PFSK-1 (cell line): ENCODE measurements at regions not wholly inside any gene's neighbourhood (a gene's known extent, or its start where the extent isn't known, plus 50 kb on each side); places are given as distances from the start of the nearest gene placed in this dataset.

Experiments
- FOXP2 ChIP-seq: optimal IDR thresholded peaks from 2 replicates; pipeline ENCODE3; 2011; ENCODE audit warnings: borderline replicate concordance, control low read depth, inconsistent platforms; ENCODE audit not compliant: insufficient read depth; ENCODE audit errors: extremely low read length, extremely low read depth
- POLR2AphosphoS5 ChIP-seq: IDR thresholded peaks from 2 replicates; pipeline ENCODE4 v1.6.1; 2012; ENCODE audit warnings: low read depth, mild to moderate bottlenecking, control low read depth, low read length, moderate library complexity
- REST ChIP-seq, 2 experiments: IDR thresholded peaks; 2 replicates each; pipeline versions ENCODE4 v1.6.1 to v1.8.0; 2011 to 2012; ENCODE audit warnings: low read depth in 2 of 2, low read length in 2 of 2, control low read depth in 1 of 2, inconsistent platforms in 1 of 2, mild to moderate bottlenecking in 1 of 2, moderate library complexity in 1 of 2; ENCODE audit not compliant: insufficient read depth in 1 of 2
- SIN3A ChIP-seq: IDR thresholded peaks from 2 replicates; pipeline ENCODE4 v1.6.1; 2012; ENCODE audit warnings: mild to moderate bottlenecking, low read length, moderate library complexity, borderline replicate concordance; ENCODE audit not compliant: insufficient read depth
- TAF1 ChIP-seq: IDR thresholded peaks from 2 replicates; pipeline ENCODE4 v1.6.1; 2012; ENCODE audit warnings: low read length, control low read depth, borderline replicate concordance; ENCODE audit not compliant: insufficient read depth

- TF ChIP-seq TAF1 = no peak
- TF ChIP-seq REST (IDR thresholded peaks at IDR 0.05; ENCODE audit: insufficient read depth in 1 of 2, low read depth in 2 of 2, low read length in 2 of 2) = no peak
- TF ChIP-seq POLR2AphosphoS5 = no peak
- TF ChIP-seq SIN3A = no peak
- no peak for TF ChIP-seq FOXP2
Measured at GRCh38 chr3:35529337-35529736, 110.0 kb upstream of the ARPP21 start.
